ENCODE measurements at regions not wholly inside any gene's neighbourhood (a gene's known extent, or its start where the extent isn't known, plus 50 kb on each side); places are given as distances from the start of the nearest gene placed in this dataset.

DNA sequence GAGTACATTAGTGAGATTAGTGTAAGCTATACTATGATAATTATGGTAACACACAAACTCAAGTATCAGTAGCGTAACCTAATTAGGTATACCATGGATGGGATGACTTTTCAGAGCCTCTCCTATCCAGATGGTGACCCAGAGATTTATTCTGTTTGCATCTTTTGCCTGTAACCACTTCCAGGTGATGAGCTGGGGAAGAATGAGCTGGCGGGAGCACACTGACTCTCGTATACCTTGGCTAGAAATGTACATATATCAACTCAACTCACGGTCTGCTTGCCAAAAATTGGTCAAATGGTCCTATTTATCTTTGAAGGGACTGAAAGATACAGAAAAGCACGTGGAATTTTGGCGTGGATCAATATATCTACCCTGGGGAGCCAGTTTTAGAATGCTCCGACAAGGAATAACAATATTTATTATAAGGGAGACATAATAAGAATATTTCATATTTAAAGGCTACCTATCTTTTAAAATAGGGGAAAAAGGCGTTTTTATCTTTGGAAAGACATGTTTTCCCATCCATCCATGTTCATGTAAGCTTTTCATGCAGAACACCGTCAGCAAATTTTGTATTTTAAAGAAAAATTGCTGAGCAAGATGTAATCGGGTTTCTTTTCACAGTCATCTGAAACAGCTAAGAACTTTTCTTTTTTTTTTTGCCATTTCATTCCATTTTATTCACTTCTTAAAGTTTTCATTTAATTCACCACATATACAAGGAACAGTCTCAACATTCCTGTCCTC lies 502.6 kb upstream of the CBLB start:
- Histone ChIP-seq H4K20me1 (ENCODE audit: insufficient read depth, poor library complexity, severe bottlenecking) (no peaks in the 10 kb centered on the region), H3K9me3 (ENCODE audit: low read depth) (no peaks in the 10 kb centered on the region), H3K79me2 (no peaks in the 10 kb centered on the region), H3K4me2 (no peak overlapping the region), H3K27ac (no peak overlapping the region), H3K4me1 (ENCODE audit: insufficient read depth) (no peaks in the 10 kb centered on the region), H3K27me3 (no peaks in the 10 kb centered on the region), H3K4me3 (no peak overlapping the region), H2AFZ (no peak overlapping the region), H3K9me2 (replicated peaks; ENCODE audit: insufficient read depth) (no peaks in the 10 kb centered on the region), H3K36me3 (replicated peaks; ENCODE audit: insufficient read depth, low read depth) (no peaks in the 10 kb centered on the region)
- WGBS (ENCODE audit: low lambda C conversion rate, missing lambda C conversion rate) = 70% methylated on average over 10 of the region's 10 CpGs
- no peak for DNase-seq (ENCODE audit: low spot score)
- TF ChIP-seq EZH2 (IDR thresholded peaks at IDR 0.05; ENCODE audit: borderline replicate concordance) (no peak), EZH2phosphoT487 (IDR thresholded peaks at IDR 0.05; ENCODE audit: low read depth, severe bottlenecking, unreplicated experiment) (no peak)
- TF ChIP-seq, protein P1, sequence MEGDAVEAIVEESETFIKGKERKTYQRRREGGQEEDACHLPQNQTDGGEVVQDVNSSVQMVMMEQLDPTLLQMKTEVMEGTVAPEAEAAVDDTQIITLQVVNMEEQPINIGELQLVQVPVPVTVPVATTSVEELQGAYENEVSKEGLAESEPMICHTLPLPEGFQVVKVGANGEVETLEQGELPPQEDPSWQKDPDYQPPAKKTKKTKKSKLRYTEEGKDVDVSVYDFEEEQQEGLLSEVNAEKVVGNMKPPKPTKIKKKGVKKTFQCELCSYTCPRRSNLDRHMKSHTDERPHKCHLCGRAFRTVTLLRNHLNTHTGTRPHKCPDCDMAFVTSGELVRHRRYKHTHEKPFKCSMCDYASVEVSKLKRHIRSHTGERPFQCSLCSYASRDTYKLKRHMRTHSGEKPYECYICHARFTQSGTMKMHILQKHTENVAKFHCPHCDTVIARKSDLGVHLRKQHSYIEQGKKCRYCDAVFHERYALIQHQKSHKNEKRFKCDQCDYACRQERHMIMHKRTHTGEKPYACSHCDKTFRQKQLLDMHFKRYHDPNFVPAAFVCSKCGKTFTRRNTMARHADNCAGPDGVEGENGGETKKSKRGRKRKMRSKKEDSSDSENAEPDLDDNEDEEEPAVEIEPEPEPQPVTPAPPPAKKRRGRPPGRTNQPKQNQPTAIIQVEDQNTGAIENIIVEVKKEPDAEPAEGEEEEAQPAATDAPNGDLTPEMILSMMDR (IDR thresholded peaks at IDR 0.05; ENCODE audit: poor library complexity) = no peak

DNA sequence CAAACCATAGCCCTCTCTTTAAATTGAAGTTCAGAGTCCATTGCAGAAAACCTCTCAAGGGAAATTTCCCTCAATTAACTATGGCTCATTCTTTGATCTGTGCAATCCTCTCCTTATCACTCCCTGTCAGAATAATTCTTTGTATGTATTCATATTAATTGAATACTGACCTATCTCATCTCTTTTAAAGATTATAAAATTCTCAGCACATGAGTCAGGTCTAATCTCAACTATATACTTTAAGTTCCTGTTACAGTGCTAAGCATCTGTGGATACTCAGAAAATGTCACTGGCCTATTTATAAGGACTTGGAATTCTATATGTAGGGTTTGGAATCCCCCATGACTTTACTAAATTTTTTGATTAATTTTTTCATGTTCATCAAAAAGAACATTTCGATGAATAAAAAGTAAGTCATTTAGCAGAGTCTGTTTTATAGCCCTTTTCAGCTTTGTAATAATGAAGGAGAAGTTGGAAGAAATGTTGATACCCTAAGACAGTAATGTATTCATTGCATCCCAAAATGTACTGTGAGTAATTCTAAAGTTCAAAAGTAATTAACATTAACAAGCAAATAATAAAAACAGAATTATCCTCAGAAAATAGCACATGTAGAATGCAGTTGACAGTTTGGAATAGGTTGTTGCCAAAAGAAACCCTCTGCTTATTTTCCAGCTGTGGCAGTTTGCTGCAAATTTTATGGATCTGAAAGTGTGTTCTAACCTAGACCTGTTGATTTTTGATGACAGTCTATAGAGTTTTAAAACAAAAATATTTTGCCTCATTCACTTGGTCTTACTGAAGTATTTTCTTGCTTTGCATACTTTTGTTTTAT lies 503.4 kb upstream of the CBLB start:
- Histone ChIP-seq H3K79me2 (no peaks in the 10 kb centered on the region), H3K27me3 (no peaks in the 10 kb centered on the region), H3K4me2 (no peak overlapping the region), H3K36me3 (replicated peaks; ENCODE audit: insufficient read depth, low read depth) (no peaks in the 10 kb centered on the region), H2AFZ (no peak overlapping the region), H3K9me3 (ENCODE audit: low read depth) (no peaks in the 10 kb centered on the region), H3K27ac (no peak overlapping the region), H3K9me2 (replicated peaks; ENCODE audit: insufficient read depth) (no peaks in the 10 kb centered on the region), H3K4me1 (ENCODE audit: insufficient read depth) (no peaks in the 10 kb centered on the region), H4K20me1 (ENCODE audit: insufficient read depth, poor library complexity, severe bottlenecking) (no peaks in the 10 kb centered on the region), H3K4me3 (no peak overlapping the region)
- no peak for DNase-seq (ENCODE audit: low spot score)
- TF ChIP-seq EZH2phosphoT487 (IDR thresholded peaks at IDR 0.05; ENCODE audit: low read depth, severe bottlenecking, unreplicated experiment) (no peak), EZH2 (IDR thresholded peaks at IDR 0.05; ENCODE audit: borderline replicate concordance) (no peak)
- TF ChIP-seq, protein P1 (IDR thresholded peaks at IDR 0.05; ENCODE audit: poor library complexity) = no peak
- WGBS (ENCODE audit: low lambda C conversion rate, missing lambda C conversion rate) = 71% methylated on average over 1 of the region's 1 CpG

DNA sequence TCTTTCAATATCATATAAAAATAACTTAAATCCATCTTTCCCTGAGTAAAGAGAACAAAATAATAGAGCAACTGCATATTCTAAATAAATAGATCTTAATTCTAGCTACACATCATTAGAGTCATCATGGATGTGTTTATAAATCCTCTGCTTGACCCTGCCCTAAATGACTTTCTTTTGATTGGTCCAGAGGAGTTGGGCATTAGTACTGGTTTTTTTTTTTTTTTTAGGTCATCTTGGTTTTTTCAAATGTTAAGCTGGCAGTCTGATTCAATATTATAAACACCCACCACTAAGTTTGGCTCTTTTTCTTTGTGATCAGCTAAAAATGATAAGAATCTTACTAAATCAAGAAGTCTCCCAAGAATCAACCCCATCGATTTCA lies 504.0 kb upstream of the CBLB start:
- Histone ChIP-seq H3K9me3 (ENCODE audit: low read depth) (no peaks in the 10 kb centered on the region), H3K4me2 (no peak overlapping the region), H4K20me1 (ENCODE audit: insufficient read depth, poor library complexity, severe bottlenecking) (no peaks in the 10 kb centered on the region), H2AFZ (no peak overlapping the region), H3K79me2 (no peaks in the 10 kb centered on the region), H3K4me3 (no peak overlapping the region), H3K27me3 (no peaks in the 10 kb centered on the region), H3K36me3 (replicated peaks; ENCODE audit: insufficient read depth, low read depth) (no peaks in the 10 kb centered on the region), H3K9me2 (replicated peaks; ENCODE audit: insufficient read depth) (no peaks in the 10 kb centered on the region), H3K4me1 (ENCODE audit: insufficient read depth) (no peaks in the 10 kb centered on the region), H3K27ac (no peak overlapping the region)
- no peak for DNase-seq (ENCODE audit: low spot score)
- TF ChIP-seq, protein P1 (IDR thresholded peaks at IDR 0.05; ENCODE audit: poor library complexity) = no peak
- TF ChIP-seq EZH2 (IDR thresholded peaks at IDR 0.05; ENCODE audit: borderline replicate concordance) = no peak
- no peak for TF ChIP-seq EZH2phosphoT487 (IDR thresholded peaks at IDR 0.05; ENCODE audit: low read depth, severe bottlenecking, unreplicated experiment)
- 97% methylated on average over 1 of the region's 1 CpG for WGBS (ENCODE audit: low lambda C conversion rate, missing lambda C conversion rate)
